ENCODE measurements at regions not wholly inside any gene's neighbourhood (a gene's known extent, or its start where the extent isn't known, plus 50 kb on each side); places are given as distances from the start of the nearest gene placed in this dataset.
A peak's percentile ranks its signal among the peaks of the same experiment; 100 is the strongest.

- TF ChIP-seq ETS2 (tag; IDR thresholded peaks at IDR 0.05; ENCODE audit: borderline replicate concordance, poor library complexity, severe bottlenecking) (no peak), MAZ (CRISPR knock-in tag; conservative IDR thresholded peaks at IDR 0.05 in 1 of 2, IDR thresholded peaks at IDR 0.05 in 1 of 2) (no peak), AFF4 (CRISPR knock-in tag; IDR thresholded peaks at IDR 0.05) (0 out of 2 replicates have a peak, but pooled peaks have one; percentile 39), TSC22D4 (tag; IDR thresholded peaks at IDR 0.05) (no peak), ZC3H8 (IDR thresholded peaks at IDR 0.05) (no peak), CREBBP (IDR thresholded peaks at IDR 0.05; ENCODE audit: low read depth, low read length) (no peak), DMBX1 (CRISPR knock-in tag; IDR thresholded peaks at IDR 0.05; ENCODE audit: borderline replicate concordance) (no peak), MEIS2 (IDR thresholded peaks at IDR 0.05; ENCODE audit: partially characterized antibody) (peak; percentile 70), RAD51 (IDR thresholded peaks at IDR 0.05; ENCODE audit: borderline replicate concordance, low read depth) (no peak), BHLHE40 (IDR thresholded peaks at IDR 0.05; ENCODE audit: low read length) (no peak), NUFIP1 (IDR thresholded peaks at IDR 0.05; ENCODE audit: partially characterized antibody) (no peak), ZNF41 (CRISPR knock-in tag; conservative IDR thresholded peaks at IDR 0.05) (no peak), ZC3H11A (IDR thresholded peaks at IDR 0.05; ENCODE audit: low read depth, low read length) (no peak), ZNF589 (CRISPR knock-in tag; IDR thresholded peaks at IDR 0.05; ENCODE audit: low read depth) (0 out of 2 replicates have a peak, but pooled peaks have one; percentile 6)
These were observed 99.1 kb upstream of the NEUROD1 start (continued) for GRCh38 chr2:181779288-181780021.
